ENCODE measurements at regions not wholly inside any gene's neighbourhood (a gene's known extent, or its start where the extent isn't known, plus 50 kb on each side); places are given as distances from the start of the nearest gene placed in this dataset.

DNA sequence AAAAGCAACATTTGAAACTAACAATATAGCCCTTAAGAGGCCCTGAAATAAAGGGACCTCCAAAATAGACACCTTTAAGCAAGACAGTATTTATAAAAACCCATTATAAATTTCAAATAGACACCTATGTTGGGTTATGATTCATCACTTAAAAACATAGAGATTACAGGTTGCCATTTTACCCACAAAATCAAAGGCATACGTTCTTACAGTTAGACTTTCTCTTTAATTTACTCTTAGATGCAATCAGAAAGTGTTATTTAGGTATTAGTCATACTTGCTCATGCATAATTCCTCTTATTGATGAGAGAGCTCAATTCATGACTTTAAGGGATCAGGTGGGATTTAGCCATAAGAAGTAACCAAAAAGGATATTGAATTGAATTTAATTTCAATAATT lies 51.5 kb upstream of the TMEM200A start:
- Histone ChIP-seq H3K79me2 (ENCODE audit: insufficient read depth, low read length) (no peaks in the 10 kb centered on the region), H3K9me3 (ENCODE audit: control insufficient read depth in 1 of 2, insufficient read depth in 1 of 2, low read depth in 1 of 2, low read length in 2 of 2) (no peaks in the 10 kb centered on the region), H3K4me2 (ENCODE audit: low read length) (no peak overlapping the region), H3K9me2 (ENCODE audit: insufficient read depth) (0 out of 2 replicates have a peak, but pooled peaks cover 3% of the 10 kb centered on the region), H3K4me3 (replicated peaks in 1 of 2; ENCODE audit: low read depth in 1 of 2, low read length in 2 of 2) (no peak overlapping the region), H3K27ac (ENCODE audit: low read depth, low read length) (no peak overlapping the region), H3K9ac (ENCODE audit: low read length) (no peak overlapping the region), H3K4me1 (ENCODE audit: control insufficient read depth in 1 of 2, insufficient read depth in 2 of 2, low read length in 2 of 2) (no peaks in the 10 kb centered on the region), H2AFZ (ENCODE audit: low read depth, low read length, poor library complexity, severe bottlenecking) (no peak overlapping the region), H3K27me3 (ENCODE audit: insufficient read depth, low read length) (no peaks in the 10 kb centered on the region), H4K20me1 (ENCODE audit: insufficient read depth) (no peaks in the 10 kb centered on the region), H3K36me3 (ENCODE audit: control insufficient read depth in 1 of 2, insufficient read depth in 2 of 2, low read length in 2 of 2) (no peaks in the 10 kb centered on the region)
- RAD21 ChIA-PET (ENCODE audit: low non-redundant PET in 1 of 2, low total read pairs in 2 of 2, uncharacterized antibody in 2 of 2, unreplicated experiment in 2 of 2), result no interaction called here
- TF ChIP-seq, protein P1, sequence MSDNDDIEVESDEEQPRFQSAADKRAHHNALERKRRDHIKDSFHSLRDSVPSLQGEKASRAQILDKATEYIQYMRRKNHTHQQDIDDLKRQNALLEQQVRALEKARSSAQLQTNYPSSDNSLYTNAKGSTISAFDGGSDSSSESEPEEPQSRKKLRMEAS (IDR thresholded peaks at IDR 0.05), result no peak
- no peak for TF ChIP-seq EZH2phosphoT487 (IDR thresholded peaks at IDR 0.05; ENCODE audit: borderline replicate concordance)
- no peak for TF ChIP-seq SIN3A (IDR thresholded peaks at IDR 0.05; ENCODE audit: low read depth)
- no peak for TF ChIP-seq TCF7L2 (IDR thresholded peaks at IDR 0.05; ENCODE audit: borderline replicate concordance, extremely low read depth, insufficient read depth, insufficient read length)
- no peak for TF ChIP-seq JUND (IDR thresholded peaks at IDR 0.05)
- no peak for TF ChIP-seq SRF (IDR thresholded peaks at IDR 0.05; ENCODE audit: low read depth)
- TF ChIP-seq YY1 (IDR thresholded peaks at IDR 0.05; ENCODE audit: extremely low read depth, insufficient replicate concordance, low read depth, low read length), result no peak
- TF ChIP-seq, protein P2, sequence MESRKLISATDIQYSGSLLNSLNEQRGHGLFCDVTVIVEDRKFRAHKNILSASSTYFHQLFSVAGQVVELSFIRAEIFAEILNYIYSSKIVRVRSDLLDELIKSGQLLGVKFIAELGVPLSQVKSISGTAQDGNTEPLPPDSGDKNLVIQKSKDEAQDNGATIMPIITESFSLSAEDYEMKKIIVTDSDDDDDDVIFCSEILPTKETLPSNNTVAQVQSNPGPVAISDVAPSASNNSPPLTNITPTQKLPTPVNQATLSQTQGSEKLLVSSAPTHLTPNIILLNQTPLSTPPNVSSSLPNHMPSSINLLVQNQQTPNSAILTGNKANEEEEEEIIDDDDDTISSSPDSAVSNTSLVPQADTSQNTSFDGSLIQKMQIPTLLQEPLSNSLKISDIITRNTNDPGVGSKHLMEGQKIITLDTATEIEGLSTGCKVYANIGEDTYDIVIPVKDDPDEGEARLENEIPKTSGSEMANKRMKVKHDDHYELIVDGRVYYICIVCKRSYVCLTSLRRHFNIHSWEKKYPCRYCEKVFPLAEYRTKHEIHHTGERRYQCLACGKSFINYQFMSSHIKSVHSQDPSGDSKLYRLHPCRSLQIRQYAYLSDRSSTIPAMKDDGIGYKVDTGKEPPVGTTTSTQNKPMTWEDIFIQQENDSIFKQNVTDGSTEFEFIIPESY (IDR thresholded peaks at IDR 0.05; ENCODE audit: extremely low read depth, insufficient replicate concordance, low read length), result no peak
- no peak for TF ChIP-seq ZFX (IDR thresholded peaks at IDR 0.05)
- TF ChIP-seq, protein P3, sequence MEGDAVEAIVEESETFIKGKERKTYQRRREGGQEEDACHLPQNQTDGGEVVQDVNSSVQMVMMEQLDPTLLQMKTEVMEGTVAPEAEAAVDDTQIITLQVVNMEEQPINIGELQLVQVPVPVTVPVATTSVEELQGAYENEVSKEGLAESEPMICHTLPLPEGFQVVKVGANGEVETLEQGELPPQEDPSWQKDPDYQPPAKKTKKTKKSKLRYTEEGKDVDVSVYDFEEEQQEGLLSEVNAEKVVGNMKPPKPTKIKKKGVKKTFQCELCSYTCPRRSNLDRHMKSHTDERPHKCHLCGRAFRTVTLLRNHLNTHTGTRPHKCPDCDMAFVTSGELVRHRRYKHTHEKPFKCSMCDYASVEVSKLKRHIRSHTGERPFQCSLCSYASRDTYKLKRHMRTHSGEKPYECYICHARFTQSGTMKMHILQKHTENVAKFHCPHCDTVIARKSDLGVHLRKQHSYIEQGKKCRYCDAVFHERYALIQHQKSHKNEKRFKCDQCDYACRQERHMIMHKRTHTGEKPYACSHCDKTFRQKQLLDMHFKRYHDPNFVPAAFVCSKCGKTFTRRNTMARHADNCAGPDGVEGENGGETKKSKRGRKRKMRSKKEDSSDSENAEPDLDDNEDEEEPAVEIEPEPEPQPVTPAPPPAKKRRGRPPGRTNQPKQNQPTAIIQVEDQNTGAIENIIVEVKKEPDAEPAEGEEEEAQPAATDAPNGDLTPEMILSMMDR (IDR thresholded peaks at IDR 0.05 in 2 of 3, conservative IDR thresholded peaks at IDR 0.05 in 1 of 3; ENCODE audit: borderline replicate concordance in 1 of 3, insufficient read depth in 1 of 3, low read depth in 2 of 3, low read length in 2 of 3), result no peak
- no peak for TF ChIP-seq CBX3 (IDR thresholded peaks at IDR 0.05; ENCODE audit: low read depth)
- TF ChIP-seq SP1 (IDR thresholded peaks at IDR 0.05; ENCODE audit: low read depth), result no peak
- TF ChIP-seq EZH2 (IDR thresholded peaks at IDR 0.05), result no peak
- TF ChIP-seq, protein P4, sequence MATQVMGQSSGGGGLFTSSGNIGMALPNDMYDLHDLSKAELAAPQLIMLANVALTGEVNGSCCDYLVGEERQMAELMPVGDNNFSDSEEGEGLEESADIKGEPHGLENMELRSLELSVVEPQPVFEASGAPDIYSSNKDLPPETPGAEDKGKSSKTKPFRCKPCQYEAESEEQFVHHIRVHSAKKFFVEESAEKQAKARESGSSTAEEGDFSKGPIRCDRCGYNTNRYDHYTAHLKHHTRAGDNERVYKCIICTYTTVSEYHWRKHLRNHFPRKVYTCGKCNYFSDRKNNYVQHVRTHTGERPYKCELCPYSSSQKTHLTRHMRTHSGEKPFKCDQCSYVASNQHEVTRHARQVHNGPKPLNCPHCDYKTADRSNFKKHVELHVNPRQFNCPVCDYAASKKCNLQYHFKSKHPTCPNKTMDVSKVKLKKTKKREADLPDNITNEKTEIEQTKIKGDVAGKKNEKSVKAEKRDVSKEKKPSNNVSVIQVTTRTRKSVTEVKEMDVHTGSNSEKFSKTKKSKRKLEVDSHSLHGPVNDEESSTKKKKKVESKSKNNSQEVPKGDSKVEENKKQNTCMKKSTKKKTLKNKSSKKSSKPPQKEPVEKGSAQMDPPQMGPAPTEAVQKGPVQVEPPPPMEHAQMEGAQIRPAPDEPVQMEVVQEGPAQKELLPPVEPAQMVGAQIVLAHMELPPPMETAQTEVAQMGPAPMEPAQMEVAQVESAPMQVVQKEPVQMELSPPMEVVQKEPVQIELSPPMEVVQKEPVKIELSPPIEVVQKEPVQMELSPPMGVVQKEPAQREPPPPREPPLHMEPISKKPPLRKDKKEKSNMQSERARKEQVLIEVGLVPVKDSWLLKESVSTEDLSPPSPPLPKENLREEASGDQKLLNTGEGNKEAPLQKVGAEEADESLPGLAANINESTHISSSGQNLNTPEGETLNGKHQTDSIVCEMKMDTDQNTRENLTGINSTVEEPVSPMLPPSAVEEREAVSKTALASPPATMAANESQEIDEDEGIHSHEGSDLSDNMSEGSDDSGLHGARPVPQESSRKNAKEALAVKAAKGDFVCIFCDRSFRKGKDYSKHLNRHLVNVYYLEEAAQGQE (IDR thresholded peaks at IDR 0.05; ENCODE audit: low read depth), result no peak
- TF ChIP-seq, protein P5, sequence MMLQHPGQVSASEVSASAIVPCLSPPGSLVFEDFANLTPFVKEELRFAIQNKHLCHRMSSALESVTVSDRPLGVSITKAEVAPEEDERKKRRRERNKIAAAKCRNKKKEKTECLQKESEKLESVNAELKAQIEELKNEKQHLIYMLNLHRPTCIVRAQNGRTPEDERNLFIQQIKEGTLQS (IDR thresholded peaks at IDR 0.05), result no peak
- TF ChIP-seq ZNF274 (IDR thresholded peaks at IDR 0.05; ENCODE audit: low read depth, low read length), result no peak
- TF ChIP-seq RAD21 (IDR thresholded peaks at IDR 0.05; ENCODE audit: low read depth), result no peak
- no peak for TF ChIP-seq EGR1 (IDR thresholded peaks at IDR 0.05; ENCODE audit: low read depth)
- TF ChIP-seq FOSL1 (IDR thresholded peaks at IDR 0.05; ENCODE audit: low read depth), result no peak
- no peak for TF ChIP-seq POLR2AphosphoS5 (IDR thresholded peaks at IDR 0.05; ENCODE audit: low read depth, low read length)
- no TSS peak for BruUV-seq (replicated peaks)
- no peak for ATAC-seq
- POLR2A ChIA-PET, result no interaction called here
- intact Hi-C loops (cut with micrococcal nuclease), result no loop called here
- CTCF ChIA-PET, result interaction anchor here (0.9 to 1.8 kb wide), 2 partner anchors 8 to 384 kb away, joined by 5 to 7 read pairs; no protein-coding TSS in a partner anchor
- no peak for DNase-seq (ENCODE audit: low read depth, low spot score)

Data from HCT116 (cell line).